WTC11 (cell line): ENCODE measurements at regions not wholly inside any gene's neighbourhood (a gene's known extent, or its start where the extent isn't known, plus 50 kb on each side); places are given as distances from the start of the nearest gene placed in this dataset.

Source experiments
- ATAC-seq: fragments of 200-7000 bp; cut with Tn5 transposase; 2 replicates; pipeline ENCODE4 v1.10.0; 2021; ENCODE audit warnings: mild to moderate bottlenecking, moderate library complexity
- CTCF ChIA-PET: fragments of 300-600 bp; sonication (Branson Sonifier 250); formaldehyde crosslinking; loops from one replicate; lab custom pipeline; 2021; ENCODE audit warnings: antibody characterized with exemption; lab: Charles Lee
- POLR2A ChIA-PET: fragments of 350-600 bp; sonication (Branson Sonifier 250); formaldehyde crosslinking; loops from one replicate; lab custom pipeline; 2021; ENCODE audit warnings: antibody characterized with exemption; lab: Charles Lee
- DNase-seq: peaks from one replicate; pipeline ENCODE4 v3.0.0; 2021; ENCODE audit warnings: low spot score
- H3K27ac Mint-ChIP-seq: 2 replicates; pipeline ENCODE4 v1.8.0; 2021; ENCODE audit warnings: mixed read lengths
- H3K27me3 Mint-ChIP-seq: 2 replicates; pipeline ENCODE4 v1.8.0; 2021; ENCODE audit warnings: low read depth, mild to moderate bottlenecking, moderate library complexity, mixed read lengths
- H3K36me3 Mint-ChIP-seq: 2 replicates; pipeline ENCODE4 v1.8.0; 2021; ENCODE audit warnings: mixed read lengths
- H3K4me1 Mint-ChIP-seq: 2 replicates; pipeline ENCODE4 v1.8.0; 2022; ENCODE audit warnings: mixed read lengths
- H3K4me3 Mint-ChIP-seq: 2 replicates; pipeline ENCODE4 v1.8.0; 2021; ENCODE audit warnings: mild to moderate bottlenecking, moderate library complexity, mixed read lengths
- H3K9me3 Mint-ChIP-seq: 2 replicates; pipeline ENCODE4 v1.8.0; 2021; ENCODE audit warnings: mixed read lengths
- AR ChIP-seq: fragments of 250-450 bp; sonication (Bioruptor Pico); IDR thresholded peaks from 2 replicates; pipeline ENCODE4 v1.9.0; 2021; ENCODE audit warnings: mild to moderate bottlenecking
- ARID4B ChIP-seq: sonication (generic); formaldehyde crosslinking; IDR thresholded peaks from 2 replicates; pipeline ENCODE4 v1.8.0; 2023; ENCODE audit warnings: missing genetic modification reagents, mild to moderate bottlenecking, borderline replicate concordance
- CBFB ChIP-seq: sonication (generic); formaldehyde crosslinking; IDR thresholded peaks from 2 replicates; pipeline ENCODE4 v1.8.1; 2022; ENCODE audit warnings: mild to moderate bottlenecking, low read depth, missing genetic modification reagents
- EMX1 ChIP-seq: fragments of 250-450 bp; sonication (Bioruptor Pico); IDR thresholded peaks from 2 replicates; pipeline ENCODE4 v1.8.0; 2021; ENCODE audit warnings: mild to moderate bottlenecking
- FOXP1 ChIP-seq: sonication (generic); formaldehyde crosslinking; IDR thresholded peaks from 2 replicates; pipeline ENCODE4 v1.8.0; 2022; ENCODE audit warnings: missing genetic modification reagents, mild to moderate bottlenecking, moderate library complexity, borderline replicate concordance
- FOXP4 ChIP-seq: sonication (generic); formaldehyde crosslinking; IDR thresholded peaks from 2 replicates; pipeline ENCODE4 v1.8.0; 2022; ENCODE audit warnings: mild to moderate bottlenecking, missing genetic modification reagents
- GTF2I ChIP-seq: fragments of 250-450 bp; sonication (Bioruptor Pico); conservative IDR thresholded peaks from 2 replicates; pipeline ENCODE4 v1.4.0; 2021; ENCODE audit warnings: mild to moderate bottlenecking
- MYBL2 ChIP-seq: sonication (generic); formaldehyde crosslinking; IDR thresholded peaks from 2 replicates; pipeline ENCODE4 v1.8.1; 2023; ENCODE audit warnings: mild to moderate bottlenecking, moderate library complexity, missing genetic modification reagents
- NFATC4 ChIP-seq: fragments of 250-450 bp; sonication (Bioruptor Pico); IDR thresholded peaks from 2 replicates; pipeline ENCODE4 v1.9.0; 2021; ENCODE audit warnings: mild to moderate bottlenecking
- SOX15 ChIP-seq: fragments of 250-450 bp; sonication (Bioruptor Pico); IDR thresholded peaks from 2 replicates; pipeline ENCODE4 v1.9.0; 2021; ENCODE audit warnings: mild to moderate bottlenecking
- SP1 ChIP-seq: sonication (generic); formaldehyde crosslinking; conservative IDR thresholded peaks from 2 replicates; pipeline ENCODE4 v1.8.1; 2022; ENCODE audit warnings: missing genetic modification reagents
- TEAD1 ChIP-seq: sonication (generic); formaldehyde crosslinking; IDR thresholded peaks from 2 replicates; pipeline ENCODE4 v1.8.0; 2022; ENCODE audit warnings: mild to moderate bottlenecking, missing genetic modification reagents
- USF1 ChIP-seq: sonication (generic); formaldehyde crosslinking; IDR thresholded peaks from 2 replicates; pipeline ENCODE4 v1.8.0; 2022; ENCODE audit warnings: mild to moderate bottlenecking, missing genetic modification reagents
- ZBTB21 ChIP-seq: sonication (generic); formaldehyde crosslinking; IDR thresholded peaks from 2 replicates; pipeline ENCODE4 v1.8.1; 2023; ENCODE audit warnings: mild to moderate bottlenecking, missing genetic modification reagents, borderline replicate concordance
- ZMAT4 ChIP-seq: fragments of 250-450 bp; sonication (Bioruptor Pico); IDR thresholded peaks from 2 replicates; pipeline ENCODE4 v1.9.0; 2021; ENCODE audit warnings: mild to moderate bottlenecking
- ZNF121 ChIP-seq: sonication (generic); formaldehyde crosslinking; IDR thresholded peaks from 2 replicates; pipeline ENCODE4 v1.8.0; 2023; ENCODE audit warnings: missing genetic modification reagents
- ZNF232 ChIP-seq: sonication (generic); formaldehyde crosslinking; IDR thresholded peaks from 2 replicates; pipeline ENCODE4 v1.8.0; 2022; ENCODE audit warnings: mild to moderate bottlenecking, missing genetic modification reagents
- ZNF396 ChIP-seq: fragments of 250-450 bp; sonication (Bioruptor Pico); IDR thresholded peaks from 2 replicates; pipeline ENCODE4 v1.8.0; 2021; ENCODE audit warnings: mild to moderate bottlenecking, moderate library complexity, borderline replicate concordance
- ZNF416 ChIP-seq: fragments of 250-450 bp; sonication (Bioruptor Pico); IDR thresholded peaks from 2 replicates; pipeline ENCODE4 v1.9.0; 2021; ENCODE audit warnings: mild to moderate bottlenecking, inconsistent platforms
- ZNF512 ChIP-seq: sonication (generic); formaldehyde crosslinking; IDR thresholded peaks from 2 replicates; pipeline ENCODE4 v1.8.1; 2022; ENCODE audit warnings: missing genetic modification reagents, borderline replicate concordance
- ZNF671 ChIP-seq: fragments of 250-450 bp; sonication (Bioruptor Pico); IDR thresholded peaks from 2 replicates; pipeline ENCODE4 v1.8.0; 2021; ENCODE audit warnings: mild to moderate bottlenecking

- Mint-ChIP-seq H3K36me3 (peaks cover 26% of the 10 kb centered on the region), H3K4me3 (no peak overlapping the region), H3K4me1 (peaks cover 2% of the 10 kb centered on the region; the same call in 1 of the 2 replicates), H3K9me3 (peaks cover 27% of the 10 kb centered on the region), H3K27ac (no peak overlapping the region; the same call in 1 of the 2 replicates), H3K27me3 (no peaks in the 10 kb centered on the region; the same call in 1 of the 2 replicates)
- DNase-seq (no peak), ATAC-seq (no peak)
- ChIA-PET POLR2A (no interaction called here), CTCF (no interaction called here)
- TF ChIP-seq ZNF232 (CRISPR knock-in tag) (no peak), FOXP4 (CRISPR knock-in tag) (no peak), ZNF671 (CRISPR knock-in tag) (no peak), ZNF512 (CRISPR knock-in tag) (no peak), FOXP1 (CRISPR knock-in tag) (no peak)
Observed at GRCh38 chr12:72974954-72975555, 702.9 kb downstream of the TRHDE start.

GRCh38 chr12:72978999-72979398, 706.8 kb downstream of the TRHDE start:
- DNase-seq (no peak), ATAC-seq (no peak)
- Mint-ChIP-seq H3K27me3 (no peaks in the 10 kb centered on the region; the same call in 1 of the 2 replicates), H3K9me3 (peaks cover 24% of the 10 kb centered on the region), H3K4me3 (no peak overlapping the region), H3K36me3 (peaks cover 23% of the 10 kb centered on the region), H3K27ac (no peak overlapping the region), H3K4me1 (peaks cover 11% of the 10 kb centered on the region)
- no peak for TF ChIP-seq ZNF396 (CRISPR knock-in tag)
- TF ChIP-seq TEAD1, result no peak
- no peak for TF ChIP-seq EMX1 (CRISPR knock-in tag)
- TF ChIP-seq CBFB (CRISPR knock-in tag), result no peak
- TF ChIP-seq SP1 (CRISPR knock-in tag), result no peak
- no peak for TF ChIP-seq ZNF416 (CRISPR knock-in tag)
- TF ChIP-seq ZNF121, result no peak
- TF ChIP-seq ZMAT4 (CRISPR knock-in tag), result no peak
- TF ChIP-seq AR (CRISPR knock-in tag), result no peak
- TF ChIP-seq USF1 (CRISPR knock-in tag), result no peak
- TF ChIP-seq NFATC4, result no peak
- no peak for TF ChIP-seq GTF2I (CRISPR knock-in tag)
- TF ChIP-seq MYBL2 (CRISPR knock-in tag), result no peak
- TF ChIP-seq ZBTB21 (CRISPR knock-in tag), result no peak
- TF ChIP-seq SOX15 (CRISPR knock-in tag), result no peak
- no peak for TF ChIP-seq ARID4B (CRISPR knock-in tag)
- TF ChIP-seq ZNF232 (CRISPR knock-in tag), result no peak
- CTCF ChIA-PET, result no interaction called here
- POLR2A ChIA-PET, result no interaction called here
